AG10803 (cell line): ENCODE measurements at regions not wholly inside any gene's neighbourhood (a gene's known extent, or its start where the extent isn't known, plus 50 kb on each side); places are given as distances from the start of the nearest gene placed in this dataset.

Experiments
- DNase-seq: peaks from one replicate; pipeline ENCODE4 v3.0.0; 2010; ENCODE audit warnings: low read depth
- H3K4me3 ChIP-seq: 2 replicates; pipeline ENCODE4 v1.5.1; 2011; ENCODE audit warnings: mild to moderate bottlenecking, low read length, control low read depth
- TF ChIP-seq, protein P1 (sequence below): conservative IDR thresholded peaks from 2 replicates; pipeline ENCODE4 v1.5.1; 2011; ENCODE audit warnings: mild to moderate bottlenecking, low read length, control low read depth, inconsistent platforms

DNA sequence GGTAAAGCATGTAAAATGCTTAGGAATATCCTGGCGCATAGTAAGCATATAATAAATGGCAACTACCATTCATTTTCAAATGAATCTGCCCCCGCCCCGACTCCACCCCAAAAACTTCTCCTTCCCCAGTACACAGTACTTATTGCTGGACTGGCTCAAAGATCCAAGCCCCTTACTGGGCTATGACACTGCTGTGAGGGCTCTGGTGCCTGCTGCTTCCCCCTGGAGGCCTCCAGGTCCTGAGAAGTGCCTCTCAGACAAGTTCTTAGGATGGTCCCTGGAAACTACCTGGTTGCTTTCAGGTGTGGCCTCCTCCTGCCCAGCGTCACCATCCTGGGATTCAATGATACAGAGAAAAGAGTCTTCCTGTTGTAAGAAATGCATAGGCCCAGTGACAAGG, 190.6 kb upstream of the NTM start:
- TF ChIP-seq, protein P1, sequence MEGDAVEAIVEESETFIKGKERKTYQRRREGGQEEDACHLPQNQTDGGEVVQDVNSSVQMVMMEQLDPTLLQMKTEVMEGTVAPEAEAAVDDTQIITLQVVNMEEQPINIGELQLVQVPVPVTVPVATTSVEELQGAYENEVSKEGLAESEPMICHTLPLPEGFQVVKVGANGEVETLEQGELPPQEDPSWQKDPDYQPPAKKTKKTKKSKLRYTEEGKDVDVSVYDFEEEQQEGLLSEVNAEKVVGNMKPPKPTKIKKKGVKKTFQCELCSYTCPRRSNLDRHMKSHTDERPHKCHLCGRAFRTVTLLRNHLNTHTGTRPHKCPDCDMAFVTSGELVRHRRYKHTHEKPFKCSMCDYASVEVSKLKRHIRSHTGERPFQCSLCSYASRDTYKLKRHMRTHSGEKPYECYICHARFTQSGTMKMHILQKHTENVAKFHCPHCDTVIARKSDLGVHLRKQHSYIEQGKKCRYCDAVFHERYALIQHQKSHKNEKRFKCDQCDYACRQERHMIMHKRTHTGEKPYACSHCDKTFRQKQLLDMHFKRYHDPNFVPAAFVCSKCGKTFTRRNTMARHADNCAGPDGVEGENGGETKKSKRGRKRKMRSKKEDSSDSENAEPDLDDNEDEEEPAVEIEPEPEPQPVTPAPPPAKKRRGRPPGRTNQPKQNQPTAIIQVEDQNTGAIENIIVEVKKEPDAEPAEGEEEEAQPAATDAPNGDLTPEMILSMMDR: no peak
- DNase-seq: no peak
- no peak overlapping the region for H3K4me3 ChIP-seq

- no peak overlapping the region for H3K4me3 ChIP-seq
- DNase-seq: no peak
- TF ChIP-seq, protein P1: no peak
Measured at GRCh38 chr11:131185915-131186314, 184.5 kb upstream of the NTM start.

DNA sequence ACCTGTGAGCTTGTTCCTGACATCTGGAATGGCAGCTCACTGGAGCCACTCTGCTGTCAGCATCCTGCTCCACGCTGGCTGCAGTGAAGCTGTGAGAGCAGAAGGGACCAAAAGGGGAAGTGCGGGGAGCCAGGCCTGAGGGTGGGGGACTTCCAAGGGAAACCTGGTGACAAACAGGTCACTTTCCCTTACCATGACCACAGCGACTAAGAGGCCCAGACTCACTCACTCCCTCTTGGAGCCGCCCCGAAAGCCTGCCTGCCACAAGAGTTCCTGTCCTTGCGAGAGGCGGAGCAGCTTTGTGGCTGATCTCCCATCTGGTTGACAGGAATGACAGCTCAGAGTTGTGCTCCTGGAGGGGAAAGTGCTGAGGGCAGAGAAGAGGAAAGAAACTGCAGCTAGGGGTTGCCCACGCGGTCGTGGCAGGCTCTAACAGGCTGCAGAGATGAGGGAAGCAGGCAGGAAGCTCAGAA, 183.8 kb upstream of the NTM start:
- DNase-seq: peak; percentile 1
- TF ChIP-seq, protein P1: no peak
- H3K4me3 ChIP-seq: no peak overlapping the region

GRCh38 chr11:131190446-131190845, 180.0 kb upstream of the NTM start:
- TF ChIP-seq, protein P1: no peak
- no peak overlapping the region for H3K4me3 ChIP-seq
- no peak for DNase-seq

GRCh38 chr11:131191606-131192005, 178.8 kb upstream of the NTM start:
- no peak overlapping the region for H3K4me3 ChIP-seq
- TF ChIP-seq, protein P1: no peak
- DNase-seq: no peak

DNA sequence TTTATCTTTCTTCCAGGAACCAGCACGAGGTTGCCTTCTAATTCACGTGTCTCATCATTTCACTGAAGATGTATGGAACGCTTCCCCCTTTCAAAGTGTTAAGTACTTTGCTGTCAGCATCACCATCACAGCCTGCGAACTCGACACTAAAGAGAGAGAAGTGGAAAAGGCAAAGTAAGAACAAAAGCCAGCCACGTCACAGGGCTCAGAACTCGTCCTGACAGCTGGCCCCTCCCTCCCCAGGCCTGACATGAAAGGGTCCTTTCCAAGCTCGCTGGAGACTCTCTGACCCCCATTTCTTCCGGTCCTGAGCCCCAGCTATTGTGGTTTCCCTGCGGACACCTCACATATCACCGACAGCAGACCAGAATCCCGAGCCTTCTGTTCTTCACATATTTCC, 177.8 kb upstream of the NTM start:
- H3K4me3 ChIP-seq: no peak overlapping the region
- no peak for DNase-seq
- TF ChIP-seq, protein P1: no peak

GRCh38 chr11:131193031-131193501, 177.3 kb upstream of the NTM start:
- no peak overlapping the region for H3K4me3 ChIP-seq
- no peak for DNase-seq
- TF ChIP-seq, protein P1: no peak
